AG10803 (cell line): ENCODE measurements at regions not wholly inside any gene's neighbourhood (a gene's known extent, or its start where the extent isn't known, plus 50 kb on each side); places are given as distances from the start of the nearest gene placed in this dataset.

Experiments
- DNase-seq: peaks from one replicate; pipeline ENCODE4 v3.0.0; 2010; ENCODE audit warnings: low read depth
- H3K4me3 ChIP-seq: 2 replicates; pipeline ENCODE4 v1.5.1; 2011; ENCODE audit warnings: mild to moderate bottlenecking, low read length, control low read depth
- TF ChIP-seq, protein P1 (sequence below): conservative IDR thresholded peaks from 2 replicates; pipeline ENCODE4 v1.5.1; 2011; ENCODE audit warnings: mild to moderate bottlenecking, low read length, control low read depth, inconsistent platforms

DNA sequence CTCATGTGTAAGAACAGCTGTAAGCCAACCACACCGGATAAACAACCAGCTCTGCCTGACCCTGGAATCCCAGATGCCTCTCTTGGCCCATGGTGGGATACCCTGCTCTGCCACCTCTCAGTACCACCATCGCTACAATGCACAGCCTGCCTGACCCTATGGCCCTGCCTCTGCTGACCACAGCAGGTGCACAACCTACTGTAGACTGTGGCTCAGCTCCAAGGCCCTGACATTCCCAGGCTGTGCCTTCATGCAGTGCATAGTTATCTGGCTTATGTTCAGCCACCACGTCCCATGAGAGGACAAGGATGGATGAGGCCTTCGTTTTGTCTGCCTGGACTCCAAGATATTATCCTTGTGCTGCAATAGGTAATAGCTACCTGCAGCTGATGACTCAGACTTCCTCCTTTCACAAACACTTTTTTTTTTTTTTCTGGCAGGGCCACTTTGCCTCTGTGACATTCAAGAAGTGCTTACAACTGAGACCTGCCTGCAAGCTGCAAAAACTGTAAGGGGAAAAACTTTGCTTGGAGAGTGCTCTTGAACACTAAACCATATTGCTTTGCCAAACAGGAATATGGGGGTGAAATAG lies 177.7 kb downstream of the URB2 start:
- no peak overlapping the region for H3K4me3 ChIP-seq
- TF ChIP-seq, protein P1, sequence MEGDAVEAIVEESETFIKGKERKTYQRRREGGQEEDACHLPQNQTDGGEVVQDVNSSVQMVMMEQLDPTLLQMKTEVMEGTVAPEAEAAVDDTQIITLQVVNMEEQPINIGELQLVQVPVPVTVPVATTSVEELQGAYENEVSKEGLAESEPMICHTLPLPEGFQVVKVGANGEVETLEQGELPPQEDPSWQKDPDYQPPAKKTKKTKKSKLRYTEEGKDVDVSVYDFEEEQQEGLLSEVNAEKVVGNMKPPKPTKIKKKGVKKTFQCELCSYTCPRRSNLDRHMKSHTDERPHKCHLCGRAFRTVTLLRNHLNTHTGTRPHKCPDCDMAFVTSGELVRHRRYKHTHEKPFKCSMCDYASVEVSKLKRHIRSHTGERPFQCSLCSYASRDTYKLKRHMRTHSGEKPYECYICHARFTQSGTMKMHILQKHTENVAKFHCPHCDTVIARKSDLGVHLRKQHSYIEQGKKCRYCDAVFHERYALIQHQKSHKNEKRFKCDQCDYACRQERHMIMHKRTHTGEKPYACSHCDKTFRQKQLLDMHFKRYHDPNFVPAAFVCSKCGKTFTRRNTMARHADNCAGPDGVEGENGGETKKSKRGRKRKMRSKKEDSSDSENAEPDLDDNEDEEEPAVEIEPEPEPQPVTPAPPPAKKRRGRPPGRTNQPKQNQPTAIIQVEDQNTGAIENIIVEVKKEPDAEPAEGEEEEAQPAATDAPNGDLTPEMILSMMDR, result no peak
- no peak for DNase-seq

DNA sequence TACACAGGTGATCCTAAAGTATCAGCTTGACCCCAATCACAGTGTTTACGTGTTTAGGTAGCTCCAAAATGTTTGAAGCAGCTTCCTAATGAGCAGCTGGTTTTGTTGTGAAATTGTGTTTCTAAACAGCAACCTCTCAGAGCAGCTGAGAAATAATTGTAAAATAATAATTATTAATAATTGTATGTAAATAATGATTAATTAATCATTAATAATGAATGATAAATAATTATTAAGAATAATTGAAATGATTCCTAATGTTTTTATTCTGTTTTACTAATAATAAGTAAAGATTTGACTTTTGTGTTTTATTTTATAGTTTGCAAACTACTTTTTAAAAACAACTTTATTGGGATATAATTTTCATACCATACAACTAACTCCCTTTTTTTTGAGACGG lies 182.2 kb downstream of the URB2 start:
- no peak overlapping the region for H3K4me3 ChIP-seq
- DNase-seq, result no peak
- TF ChIP-seq, protein P1, result no peak

DNA sequence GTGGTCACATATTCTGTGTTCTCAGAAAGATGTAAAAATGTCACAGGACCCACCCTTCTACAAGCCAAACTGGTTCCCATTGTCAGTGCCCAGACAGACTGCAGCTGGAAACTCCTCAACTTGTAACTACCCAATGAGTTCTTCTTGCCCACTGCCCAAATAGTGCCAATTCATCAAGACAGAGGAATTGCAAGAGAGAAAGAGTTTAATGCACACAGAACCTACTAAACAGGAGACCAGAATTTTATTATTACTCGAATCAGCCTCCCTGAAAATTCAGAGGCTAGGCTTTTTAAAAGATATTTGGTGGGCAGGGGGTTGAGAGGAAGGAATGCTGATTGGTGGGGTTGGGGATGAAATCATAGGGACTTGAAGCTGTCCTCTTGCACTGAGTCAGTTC lies 184.1 kb downstream of the URB2 start:
- DNase-seq, result no peak
- no peak overlapping the region for H3K4me3 ChIP-seq
- TF ChIP-seq, protein P1, result no peak

DNA sequence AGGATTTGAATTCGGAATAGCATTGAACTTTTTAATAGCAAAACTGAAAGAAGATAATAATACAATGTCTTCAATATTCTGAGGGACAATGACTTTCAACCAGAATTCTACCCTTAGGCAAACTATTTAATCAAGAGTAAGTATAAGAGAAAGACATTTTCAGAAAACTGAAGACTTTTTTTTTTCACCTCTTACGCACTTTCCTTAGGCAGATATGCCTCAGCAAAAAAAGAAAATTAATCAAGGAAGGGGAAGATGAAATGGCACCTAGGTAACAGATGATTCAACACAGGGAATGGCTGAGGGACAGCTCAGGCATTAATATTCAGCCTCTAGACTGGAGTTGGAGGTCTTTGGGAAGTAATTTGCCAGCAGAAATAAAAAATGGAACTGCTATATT lies 184.9 kb downstream of the URB2 start:
- no peak for DNase-seq
- no peak overlapping the region for H3K4me3 ChIP-seq
- TF ChIP-seq, protein P1, result no peak

DNA sequence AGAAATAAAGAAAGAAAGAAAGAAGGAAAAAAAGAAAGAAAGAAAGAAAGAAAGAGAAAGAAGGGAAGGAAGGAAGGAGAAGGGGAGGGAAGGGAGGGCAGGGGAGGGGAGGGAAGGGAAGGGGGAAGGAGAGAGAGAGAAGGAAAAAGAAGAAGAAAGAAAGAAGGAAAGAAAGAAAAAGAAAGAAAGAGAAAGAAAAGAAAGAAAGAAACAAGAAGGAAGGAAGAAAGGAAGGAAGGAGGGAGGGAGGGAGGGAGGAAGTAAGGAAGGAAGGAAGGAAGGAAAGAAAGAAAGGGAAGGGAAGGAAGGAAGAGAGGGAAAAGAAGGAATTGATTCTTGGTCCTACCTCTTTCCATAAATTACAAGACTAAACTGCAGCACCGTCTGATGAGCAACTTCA lies 186.1 kb downstream of the URB2 start:
- no peak for DNase-seq
- TF ChIP-seq, protein P1, result no peak
- H3K4me3 ChIP-seq, result no peak overlapping the region

DNA sequence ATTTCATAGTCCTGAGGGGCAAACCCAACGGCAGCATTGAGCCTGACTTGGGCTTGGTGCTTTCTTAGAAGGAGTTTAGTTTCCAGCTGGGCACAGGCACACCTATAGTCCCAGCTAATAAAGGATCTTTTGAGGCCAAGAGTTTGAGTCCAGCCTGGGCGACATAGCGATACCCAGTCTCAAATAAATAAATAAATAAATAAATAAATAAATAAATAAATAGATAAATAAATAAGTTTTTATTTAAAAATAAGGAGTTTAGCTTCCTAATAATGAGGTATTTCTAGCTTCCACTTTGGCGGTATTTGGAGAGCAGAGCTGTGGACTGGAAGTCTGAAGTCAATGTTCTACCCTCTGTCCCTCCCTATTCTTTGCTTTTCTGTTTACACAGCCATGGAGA lies 186.6 kb downstream of the URB2 start:
- TF ChIP-seq, protein P1, result no peak
- DNase-seq, result no peak
- H3K4me3 ChIP-seq, result no peak overlapping the region

DNA sequence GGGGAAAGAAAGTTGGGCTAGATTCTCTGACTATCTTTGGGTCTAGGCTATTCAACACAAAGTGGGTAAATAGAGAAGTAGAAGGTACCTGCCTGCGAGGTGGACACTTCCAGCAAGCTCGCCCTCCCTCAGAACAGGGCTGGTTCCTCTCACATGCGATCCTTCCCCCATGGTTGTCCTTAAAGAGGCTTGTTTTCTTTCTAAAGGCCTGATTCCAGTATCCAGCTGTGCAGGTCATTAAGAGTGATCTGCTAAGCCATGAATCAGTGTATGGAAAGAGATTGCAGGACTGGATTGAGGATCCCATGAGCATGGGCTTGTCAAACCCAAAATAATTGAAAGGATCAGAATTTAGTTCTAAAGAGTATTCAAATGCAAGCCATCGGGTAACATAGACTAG lies 189.0 kb downstream of the URB2 start:
- H3K4me3 ChIP-seq, result no peak overlapping the region
- DNase-seq, result no peak
- TF ChIP-seq, protein P1, result no peak
